Activated CD8-positive, alpha-beta T cell treated with anti-CD3 and anti-CD28 coated beads for 36 hours (primary cell): ENCODE measurements at regions not wholly inside any gene's neighbourhood (a gene's known extent, or its start where the extent isn't known, plus 50 kb on each side); places are given as distances from the start of the nearest gene placed in this dataset.

ENCODE experiments used
- ATAC-seq: fragments of 200-7000 bp; cut with Tn5 transposase; one replicate; pipeline ENCODE4 v1.10.0; 2021; ENCODE audit warnings: mild to moderate bottlenecking, moderate library complexity
- CTCF ChIA-PET: fragments of 350-600 bp; sonication (Branson Sonifier 250); formaldehyde crosslinking; loops from one replicate; lab custom pipeline; 2021; ENCODE audit warnings: antibody characterized with exemption; lab: Charles Lee
- POLR2A ChIA-PET: fragments of 350-600 bp; sonication (Branson Sonifier 250); formaldehyde crosslinking; loops from one replicate; lab custom pipeline; 2021; ENCODE audit warnings: antibody characterized with exemption; lab: Charles Lee
- DNase-seq: peaks from one replicate; pipeline ENCODE4 v3.0.0-alpha.2; 2020
- H3K27ac Mint-ChIP-seq: one replicate; pipeline ENCODE4 v1.8.0; 2021; ENCODE audit warnings: mild to moderate bottlenecking, mixed read lengths
- H3K27me3 Mint-ChIP-seq: one replicate; pipeline ENCODE4 v1.8.0; 2021; ENCODE audit warnings: mixed read lengths
- H3K36me3 Mint-ChIP-seq: one replicate; pipeline ENCODE4 v1.8.0; 2021; ENCODE audit warnings: low read depth, mixed read lengths
- H3K4me1 Mint-ChIP-seq: one replicate; pipeline ENCODE4 v1.8.0; 2021; ENCODE audit warnings: low read depth, mixed read lengths
- H3K4me3 Mint-ChIP-seq: one replicate; pipeline ENCODE4 v1.8.0; 2021; ENCODE audit warnings: mild to moderate bottlenecking, moderate library complexity, mixed read lengths
- H3K9me3 Mint-ChIP-seq: one replicate; pipeline ENCODE4 v1.8.0; 2021; ENCODE audit warnings: mixed read lengths
- intact Hi-C: fragments of 100-400 bp; cut with micrococcal nuclease; formaldehyde crosslinking; loops from one replicate; pipeline ENCODE4 v1.10.0; 2022
- TF ChIP-seq, protein P1 (sequence below): fragments of 200-600 bp; IDR thresholded peaks from one replicate; pipeline ENCODE4 v1.8.0; 2022; ENCODE audit warnings: antibody characterized with exemption, mild to moderate bottlenecking

DNA sequence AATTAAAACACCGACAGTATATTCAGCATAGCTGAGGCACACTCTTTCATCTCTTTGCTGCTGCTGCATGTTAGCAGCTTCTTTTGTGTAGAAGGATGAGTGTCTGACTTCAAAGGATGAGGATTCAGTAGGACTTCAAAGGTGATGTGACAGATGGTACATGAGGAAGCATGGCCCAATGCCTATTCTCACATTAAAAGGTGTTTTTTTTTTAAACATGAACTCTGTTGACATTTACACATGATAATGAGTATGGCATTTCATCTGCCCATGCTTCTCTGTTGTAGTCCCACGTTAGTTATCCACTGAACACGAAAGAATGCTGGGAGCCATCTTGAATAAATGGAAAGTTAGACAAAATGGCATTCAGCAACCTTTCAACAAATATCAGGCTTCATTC lies 1950.8 kb upstream of the PIK3C3 start:
- DNase-seq (no peak), ATAC-seq (no peak)
- no peak overlapping the region for H3K4me3 Mint-ChIP-seq
- H3K27ac Mint-ChIP-seq = no peak overlapping the region
- POLR2A ChIA-PET = no interaction called here
- H3K9me3 Mint-ChIP-seq = peaks cover 13% of the 10 kb centered on the region
- H3K4me1 Mint-ChIP-seq = no peaks in the 10 kb centered on the region
- TF ChIP-seq, protein P1, sequence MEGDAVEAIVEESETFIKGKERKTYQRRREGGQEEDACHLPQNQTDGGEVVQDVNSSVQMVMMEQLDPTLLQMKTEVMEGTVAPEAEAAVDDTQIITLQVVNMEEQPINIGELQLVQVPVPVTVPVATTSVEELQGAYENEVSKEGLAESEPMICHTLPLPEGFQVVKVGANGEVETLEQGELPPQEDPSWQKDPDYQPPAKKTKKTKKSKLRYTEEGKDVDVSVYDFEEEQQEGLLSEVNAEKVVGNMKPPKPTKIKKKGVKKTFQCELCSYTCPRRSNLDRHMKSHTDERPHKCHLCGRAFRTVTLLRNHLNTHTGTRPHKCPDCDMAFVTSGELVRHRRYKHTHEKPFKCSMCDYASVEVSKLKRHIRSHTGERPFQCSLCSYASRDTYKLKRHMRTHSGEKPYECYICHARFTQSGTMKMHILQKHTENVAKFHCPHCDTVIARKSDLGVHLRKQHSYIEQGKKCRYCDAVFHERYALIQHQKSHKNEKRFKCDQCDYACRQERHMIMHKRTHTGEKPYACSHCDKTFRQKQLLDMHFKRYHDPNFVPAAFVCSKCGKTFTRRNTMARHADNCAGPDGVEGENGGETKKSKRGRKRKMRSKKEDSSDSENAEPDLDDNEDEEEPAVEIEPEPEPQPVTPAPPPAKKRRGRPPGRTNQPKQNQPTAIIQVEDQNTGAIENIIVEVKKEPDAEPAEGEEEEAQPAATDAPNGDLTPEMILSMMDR = no peak
- CTCF ChIA-PET = no interaction called here
- H3K27me3 Mint-ChIP-seq = no peaks in the 10 kb centered on the region
- no peaks in the 10 kb centered on the region for H3K36me3 Mint-ChIP-seq
- intact Hi-C loops = no loop called here

DNA sequence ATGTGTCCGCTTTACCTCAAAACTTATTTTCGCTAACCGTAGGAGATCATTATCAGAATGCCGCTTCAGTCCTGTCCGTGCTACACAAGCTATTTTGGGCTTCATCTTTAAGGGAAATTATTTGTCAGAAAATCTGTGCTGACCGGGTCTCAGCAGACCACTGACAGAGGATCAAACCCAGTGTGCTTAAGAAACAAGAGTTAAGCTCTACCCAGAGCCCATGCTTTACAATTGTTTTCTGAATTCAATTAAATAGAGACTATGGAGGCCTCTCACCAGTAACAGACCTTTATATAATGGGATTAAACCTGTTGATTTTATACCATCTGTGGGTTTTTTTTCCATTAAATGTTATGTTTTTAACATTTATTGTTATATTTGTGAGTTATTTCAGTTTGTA lies 1956.7 kb upstream of the PIK3C3 start:
- intact Hi-C loops = no loop called here
- no peaks in the 10 kb centered on the region for H3K4me1 Mint-ChIP-seq
- H3K27ac Mint-ChIP-seq = no peak overlapping the region
- ATAC-seq = no peak
- no peaks in the 10 kb centered on the region for H3K27me3 Mint-ChIP-seq
- CTCF ChIA-PET = no interaction called here
- POLR2A ChIA-PET = no interaction called here
- TF ChIP-seq, protein P1 = no peak
- H3K36me3 Mint-ChIP-seq = no peaks in the 10 kb centered on the region
- DNase-seq = no peak
- H3K9me3 Mint-ChIP-seq = peaks cover 6% of the 10 kb centered on the region
- no peak overlapping the region for H3K4me3 Mint-ChIP-seq

DNA sequence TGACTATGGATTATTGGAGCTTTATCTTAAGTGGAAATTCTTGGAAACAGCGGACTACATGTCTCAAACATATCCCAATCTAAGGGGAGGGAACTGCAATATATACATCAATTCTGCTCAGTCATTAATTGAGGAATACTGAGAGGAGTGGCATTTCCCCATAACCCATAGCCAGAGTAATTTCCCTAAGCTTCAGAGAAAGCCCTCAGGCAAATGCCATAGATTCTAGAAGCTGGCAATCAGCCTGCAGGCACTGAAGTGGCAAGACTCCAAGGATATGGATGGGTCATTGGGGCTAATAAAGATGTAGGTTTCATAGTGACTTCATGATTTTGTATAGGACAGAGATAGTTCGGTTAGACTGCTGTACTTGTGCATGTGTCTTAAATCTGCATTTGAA lies 1960.5 kb upstream of the PIK3C3 start:
- H3K36me3 Mint-ChIP-seq = no peaks in the 10 kb centered on the region
- H3K27me3 Mint-ChIP-seq = no peaks in the 10 kb centered on the region
- CTCF ChIA-PET = no interaction called here
- H3K27ac Mint-ChIP-seq = no peak overlapping the region
- no peak for DNase-seq
- no peak overlapping the region for H3K4me3 Mint-ChIP-seq
- intact Hi-C loops = no loop called here
- TF ChIP-seq, protein P1 = no peak
- ATAC-seq = no peak
- POLR2A ChIA-PET = no interaction called here
- no peaks in the 10 kb centered on the region for H3K9me3 Mint-ChIP-seq
- no peaks in the 10 kb centered on the region for H3K4me1 Mint-ChIP-seq

DNA sequence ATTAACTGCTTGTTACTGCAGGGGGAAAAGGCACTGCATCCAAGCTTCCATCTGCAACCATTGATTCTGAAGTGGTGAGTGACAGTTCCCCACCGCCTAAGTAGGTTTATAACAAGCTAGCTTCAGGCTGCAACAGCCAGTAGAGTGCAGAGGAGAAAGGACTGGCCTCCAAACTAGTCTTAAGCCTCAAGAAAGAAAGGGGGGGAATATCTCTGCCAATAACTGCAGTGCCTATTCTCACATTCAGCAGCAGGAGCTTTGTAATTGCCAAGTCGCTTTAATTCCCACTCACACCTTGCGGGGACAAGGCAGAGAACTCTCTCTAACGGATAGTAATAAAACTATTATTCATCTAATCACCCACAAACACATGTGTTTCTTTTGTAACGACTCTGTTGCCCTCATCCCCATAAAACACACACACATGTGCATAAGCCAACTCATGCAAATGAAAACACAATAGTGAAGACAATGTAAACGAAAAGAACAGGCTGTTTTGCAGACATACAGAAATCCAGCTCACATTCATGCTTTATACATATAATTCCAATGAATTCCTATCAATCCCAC lies 1963.3 kb upstream of the PIK3C3 start:
- no peaks in the 10 kb centered on the region for H3K27me3 Mint-ChIP-seq
- ATAC-seq (no peak), DNase-seq (no peak)
- no peak overlapping the region for H3K4me3 Mint-ChIP-seq
- no peak overlapping the region for H3K27ac Mint-ChIP-seq
- ChIA-PET CTCF (no interaction called here), POLR2A (no interaction called here)
- H3K36me3 Mint-ChIP-seq = no peaks in the 10 kb centered on the region
- intact Hi-C loops = no loop called here
- no peaks in the 10 kb centered on the region for H3K9me3 Mint-ChIP-seq
- TF ChIP-seq, protein P1 = no peak
- H3K4me1 Mint-ChIP-seq = no peaks in the 10 kb centered on the region

DNA sequence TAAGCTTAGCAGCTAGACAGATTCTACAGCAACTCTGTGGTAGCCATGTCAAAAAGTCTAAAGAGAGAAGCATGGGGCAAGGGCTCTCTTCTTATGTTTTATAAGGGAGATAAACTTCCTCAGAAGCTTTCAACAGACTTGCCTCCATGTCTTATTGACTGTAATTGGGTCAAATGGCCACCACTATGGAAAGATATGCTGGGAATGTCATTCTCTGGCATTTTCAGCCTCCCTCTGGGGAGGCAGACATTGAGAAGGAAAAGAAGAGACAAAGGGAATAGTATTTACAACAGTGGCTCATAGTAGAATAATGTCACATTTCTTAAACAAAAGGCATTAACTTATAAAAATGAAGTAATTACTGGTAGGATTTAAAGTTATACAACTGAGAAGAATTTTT lies 1964.5 kb upstream of the PIK3C3 start:
- H3K27me3 Mint-ChIP-seq = no peaks in the 10 kb centered on the region
- no peaks in the 10 kb centered on the region for H3K9me3 Mint-ChIP-seq
- no peaks in the 10 kb centered on the region for H3K4me1 Mint-ChIP-seq
- ChIA-PET CTCF (no interaction called here), POLR2A (no interaction called here)
- intact Hi-C loops = no loop called here
- H3K27ac Mint-ChIP-seq = no peak overlapping the region
- no peaks in the 10 kb centered on the region for H3K36me3 Mint-ChIP-seq
- H3K4me3 Mint-ChIP-seq = no peak overlapping the region
- TF ChIP-seq, protein P1 = no peak
- DNase-seq = no peak
- ATAC-seq = no peak
